Right kidney (tissue), 1 donor: ENCODE measurements at regions not wholly inside any gene's neighbourhood (a gene's known extent, or its start where the extent isn't known, plus 50 kb on each side); places are given as distances from the start of the nearest gene placed in this dataset.

ENCODE experiments used
- DNase-seq: peaks from one replicate; pipeline ENCODE4 v3.0.0-alpha.2; 2016

- DNase-seq: no peak
Observed at GRCh38 chr6:15073883-15074465, 171.9 kb upstream of the JARID2 start.

GRCh38 chr6:15074806-15075205 is 171.1 kb upstream of the JARID2 start:
- DNase-seq: no peak

- DNase-seq: no peak
Observed at GRCh38 chr6:15076565-15076964, 169.3 kb upstream of the JARID2 start.

GRCh38 chr6:15077006-15077405 is 168.9 kb upstream of the JARID2 start:
- no peak for DNase-seq

GRCh38 chr6:15077961-15078360 is 167.9 kb upstream of the JARID2 start:
- DNase-seq: no peak

GRCh38 chr6:15079288-15079817 is 166.5 kb upstream of the JARID2 start:
- DNase-seq: no peak

GRCh38 chr6:15080895-15081294 is 165.0 kb upstream of the JARID2 start:
- no peak for DNase-seq

- no peak for DNase-seq
Observed at GRCh38 chr6:15081447-15081846, 164.4 kb upstream of the JARID2 start.

- DNase-seq: no peak
Observed at GRCh38 chr6:15082708-15083107, 163.2 kb upstream of the JARID2 start.

GRCh38 chr6:15086348-15087158 is 159.3 kb upstream of the JARID2 start:
- no peak for DNase-seq

- DNase-seq: no peak
Observed at GRCh38 chr6:15087186-15087589, 158.7 kb upstream of the JARID2 start.

GRCh38 chr6:15088904-15089568 is 156.8 kb upstream of the JARID2 start:
- DNase-seq: peak; percentile 64

- DNase-seq: peak; percentile 64
Observed at GRCh38 chr6:15089569-15090144, 156.2 kb upstream of the JARID2 start.

GRCh38 chr6:15090145-15090579 is 155.7 kb upstream of the JARID2 start:
- DNase-seq: peak; percentile 64

GRCh38 chr6:15090745-15091384 is 155.0 kb upstream of the JARID2 start:
- DNase-seq: no peak

GRCh38 chr6:15096894-15097837 is 148.7 kb upstream of the JARID2 start:
- DNase-seq: no peak

- no peak for DNase-seq
Observed at GRCh38 chr6:15101130-15101529, 144.7 kb upstream of the JARID2 start.

- no peak for DNase-seq
Observed at GRCh38 chr6:15102241-15102640, 143.6 kb upstream of the JARID2 start.

GRCh38 chr6:15106958-15107643 is 138.8 kb upstream of the JARID2 start:
- no peak for DNase-seq

GRCh38 chr6:15107644-15108382 is 138.1 kb upstream of the JARID2 start:
- DNase-seq: no peak
